Epithelial cell of esophagus (primary cell): ENCODE measurements at regions not wholly inside any gene's neighbourhood (a gene's known extent, or its start where the extent isn't known, plus 50 kb on each side); places are given as distances from the start of the nearest gene placed in this dataset.

ENCODE experiments used
- DNase-seq: peaks from one replicate; pipeline ENCODE4 v3.0.0; 2010; ENCODE audit warnings: low read depth
- H3K4me3 ChIP-seq: 2 replicates; pipeline ENCODE4 v1.5.1; 2011; ENCODE audit warnings: mild to moderate bottlenecking, low read length, control low read depth
- TF ChIP-seq, protein P1 (sequence below): IDR thresholded peaks from 2 replicates; pipeline ENCODE4 v1.5.1; 2011; ENCODE audit warnings: low read depth, mild to moderate bottlenecking, low read length, control low read depth, inconsistent platforms; ENCODE audit not compliant: insufficient read depth; ENCODE audit errors: missing control alignments

DNA sequence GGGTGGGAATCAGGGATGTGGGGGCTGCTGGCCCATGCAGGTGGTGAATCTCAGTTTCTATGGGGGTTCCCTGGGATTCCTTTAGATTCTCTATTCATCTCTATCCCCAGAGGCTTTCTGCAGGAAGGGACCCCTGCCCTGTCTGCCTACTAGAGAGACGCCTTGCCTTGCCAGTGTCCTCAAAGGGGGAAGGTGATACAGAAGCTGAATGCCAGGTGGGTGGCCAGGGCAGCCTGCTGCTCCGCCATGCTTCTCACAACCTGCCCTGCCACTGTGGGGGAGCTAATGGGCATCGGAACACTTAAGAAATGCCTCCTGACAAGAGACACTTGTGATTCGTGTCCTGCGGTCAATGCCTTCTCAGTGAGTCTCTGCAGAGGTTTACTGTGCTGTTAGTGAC is 368.4 kb downstream of the EN1 start:
- H3K4me3 ChIP-seq: no peak overlapping the region
- TF ChIP-seq, protein P1, sequence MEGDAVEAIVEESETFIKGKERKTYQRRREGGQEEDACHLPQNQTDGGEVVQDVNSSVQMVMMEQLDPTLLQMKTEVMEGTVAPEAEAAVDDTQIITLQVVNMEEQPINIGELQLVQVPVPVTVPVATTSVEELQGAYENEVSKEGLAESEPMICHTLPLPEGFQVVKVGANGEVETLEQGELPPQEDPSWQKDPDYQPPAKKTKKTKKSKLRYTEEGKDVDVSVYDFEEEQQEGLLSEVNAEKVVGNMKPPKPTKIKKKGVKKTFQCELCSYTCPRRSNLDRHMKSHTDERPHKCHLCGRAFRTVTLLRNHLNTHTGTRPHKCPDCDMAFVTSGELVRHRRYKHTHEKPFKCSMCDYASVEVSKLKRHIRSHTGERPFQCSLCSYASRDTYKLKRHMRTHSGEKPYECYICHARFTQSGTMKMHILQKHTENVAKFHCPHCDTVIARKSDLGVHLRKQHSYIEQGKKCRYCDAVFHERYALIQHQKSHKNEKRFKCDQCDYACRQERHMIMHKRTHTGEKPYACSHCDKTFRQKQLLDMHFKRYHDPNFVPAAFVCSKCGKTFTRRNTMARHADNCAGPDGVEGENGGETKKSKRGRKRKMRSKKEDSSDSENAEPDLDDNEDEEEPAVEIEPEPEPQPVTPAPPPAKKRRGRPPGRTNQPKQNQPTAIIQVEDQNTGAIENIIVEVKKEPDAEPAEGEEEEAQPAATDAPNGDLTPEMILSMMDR: no peak
- DNase-seq: peak; percentile 19

DNA sequence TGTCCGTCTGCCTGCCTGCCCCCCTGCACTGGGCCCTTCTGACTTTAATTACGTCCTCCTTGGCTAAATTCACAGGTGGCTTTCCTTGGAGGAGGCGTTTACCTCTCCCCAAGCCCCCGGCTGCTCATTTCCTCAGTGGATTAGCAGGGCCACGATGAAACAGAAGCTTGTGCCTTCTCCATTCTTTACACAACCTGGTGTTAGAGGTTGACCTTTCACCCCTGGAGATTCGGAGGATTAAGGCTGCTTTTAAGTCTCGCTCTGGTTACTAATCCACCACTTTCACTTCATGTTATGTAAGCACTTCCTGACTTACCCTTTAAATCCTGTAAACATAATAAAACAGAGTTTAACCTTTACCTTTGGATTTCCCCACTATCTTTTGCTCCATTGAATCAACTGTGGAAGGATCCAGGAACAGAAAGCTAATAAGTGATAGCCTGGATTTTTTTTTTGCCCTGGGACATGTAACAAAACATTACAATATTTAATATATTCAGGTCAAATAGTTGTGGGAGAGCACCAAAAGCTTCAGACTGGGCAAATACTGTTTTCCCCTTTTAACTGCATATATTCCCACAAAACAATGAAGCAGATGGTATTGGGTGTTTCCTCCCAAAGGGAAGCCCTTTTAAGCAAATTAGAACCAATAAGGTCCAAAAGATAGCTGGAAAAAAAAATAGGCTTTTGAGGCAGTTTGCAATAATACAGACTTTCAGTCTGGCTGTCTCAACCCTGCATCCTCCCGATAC is 370.2 kb downstream of the EN1 start:
- DNase-seq: no peak
- TF ChIP-seq, protein P1: no peak
- H3K4me3 ChIP-seq: no peak overlapping the region

DNA sequence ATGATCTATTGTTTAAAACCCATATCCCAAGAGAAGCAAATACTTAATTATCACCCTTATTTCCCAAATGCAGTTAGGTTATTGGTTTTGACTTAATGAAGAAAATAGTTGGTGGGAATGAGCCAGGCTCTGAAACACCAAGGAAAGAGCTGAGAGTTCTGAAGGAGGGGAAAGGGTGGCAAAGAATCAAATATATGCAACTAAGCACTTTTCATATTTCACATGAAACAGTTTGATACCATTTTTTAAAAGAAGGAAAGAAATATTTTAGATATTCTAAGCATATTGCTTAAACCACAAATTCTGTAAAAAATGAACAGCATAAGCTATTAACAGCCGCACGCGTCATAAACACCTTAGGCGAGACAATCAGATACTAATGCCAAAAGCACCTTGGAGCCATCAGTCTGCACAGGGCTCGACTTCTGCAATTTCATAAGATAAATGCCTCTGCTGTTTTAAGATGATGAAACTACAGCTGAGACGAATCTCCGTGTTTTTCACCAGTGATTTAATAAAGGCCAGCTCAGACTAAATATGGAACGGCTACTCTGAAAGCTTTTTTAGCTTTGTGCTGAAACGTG is 371.7 kb downstream of the EN1 start:
- TF ChIP-seq, protein P1: no peak
- no peak for DNase-seq
- H3K4me3 ChIP-seq: no peak overlapping the region

DNA sequence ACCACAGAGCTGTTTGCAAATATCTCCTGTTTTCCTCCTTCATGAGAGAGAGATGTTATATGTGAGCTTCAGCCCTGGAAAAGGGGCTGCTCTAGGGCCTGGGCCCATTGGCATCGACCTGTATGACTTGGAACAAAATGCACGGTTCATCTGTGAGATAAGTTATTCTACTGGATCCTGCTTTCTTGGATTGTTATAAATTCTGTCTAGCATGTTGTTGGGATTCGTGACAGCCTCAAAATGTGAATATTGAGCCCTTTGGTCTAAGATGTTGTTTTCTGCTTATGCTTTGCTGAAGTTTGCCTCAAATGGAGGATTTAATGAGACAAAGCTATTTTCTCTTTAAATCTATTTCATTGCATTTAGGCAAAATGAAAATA is 372.9 kb downstream of the EN1 start:
- TF ChIP-seq, protein P1: no peak
- no peak overlapping the region for H3K4me3 ChIP-seq
- no peak for DNase-seq

DNA sequence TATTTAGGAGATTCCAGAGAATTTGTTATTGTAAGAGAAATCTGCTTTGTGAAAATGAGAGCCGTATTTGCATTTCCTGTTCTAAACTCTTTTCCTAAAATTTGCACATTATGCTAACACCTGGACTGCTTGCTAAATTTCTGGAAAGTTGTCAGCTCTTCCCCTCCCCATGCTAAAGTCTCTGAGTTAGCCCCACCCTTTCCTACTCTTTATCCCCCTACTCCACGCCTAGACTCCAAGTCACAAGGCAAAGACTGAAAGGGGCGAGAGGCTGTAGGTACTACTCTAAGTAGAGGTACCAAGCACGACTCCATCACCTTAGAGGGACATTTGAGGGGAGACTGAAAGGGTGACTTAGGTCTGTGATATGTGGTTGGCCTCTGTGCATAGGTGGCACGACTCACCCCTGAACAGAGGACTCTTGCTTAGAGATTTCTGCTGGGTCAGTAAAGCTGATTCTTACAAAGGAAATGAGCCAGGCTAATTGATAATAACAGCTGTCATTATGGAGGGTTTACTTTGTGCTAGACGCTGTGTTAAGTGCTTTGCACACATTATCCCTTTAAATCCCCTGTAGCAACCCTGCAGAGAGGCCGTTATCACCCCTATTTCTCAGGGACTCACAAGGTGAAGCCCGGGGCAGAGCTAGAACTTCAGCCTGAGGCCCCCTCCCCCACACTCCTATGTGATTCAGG is 373.5 kb downstream of the EN1 start:
- DNase-seq: no peak
- TF ChIP-seq, protein P1: no peak
- no peak overlapping the region for H3K4me3 ChIP-seq

DNA sequence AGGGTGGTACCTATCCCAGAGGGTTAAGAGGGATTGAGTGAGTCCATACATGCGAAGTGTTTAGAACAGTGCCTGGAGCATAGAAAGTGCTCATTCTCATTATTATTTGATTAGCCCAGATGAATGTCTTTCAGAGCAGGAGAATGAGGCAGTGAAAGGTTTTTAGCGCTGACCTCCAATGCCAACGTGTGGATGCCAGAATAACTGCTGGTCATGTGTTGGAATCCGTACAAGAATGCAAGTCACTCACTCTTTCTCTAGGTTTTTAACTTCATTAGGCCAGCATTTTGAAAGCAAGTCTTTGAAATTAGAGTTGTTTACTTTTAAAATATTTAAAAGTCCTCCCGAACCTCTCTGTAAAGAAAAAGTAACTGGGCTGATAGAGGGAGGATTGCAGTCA is 374.2 kb downstream of the EN1 start:
- H3K4me3 ChIP-seq: no peak overlapping the region
- TF ChIP-seq, protein P1: no peak
- DNase-seq: no peak
